ENCODE measurements at regions not wholly inside any gene's neighbourhood (a gene's known extent, or its start where the extent isn't known, plus 50 kb on each side); places are given as distances from the start of the nearest gene placed in this dataset.

- no peak for DNase-seq
- H3K4me1 ChIP-seq (ENCODE audit: low read depth), result no peaks in the 10 kb centered on the region
- H3K4me3 ChIP-seq, result no peak overlapping the region
- H3K36me3 ChIP-seq (ENCODE audit: low read depth), result no peaks in the 10 kb centered on the region
- intact Hi-C loops (cut with DNase I, micrococcal nuclease), result no loop called here
- no peak for TF ChIP-seq CTCF (IDR thresholded peaks at IDR 0.05)
- no peak for ATAC-seq
- no peaks in the 10 kb centered on the region for H3K9me3 ChIP-seq
Measured at GRCh38 chr20:7696311-7696710, 243.9 kb downstream of the HAO1 start.

GRCh38 chr20:7702141-7702540 lies 238.1 kb downstream of the HAO1 start:
- intact Hi-C loops (cut with DNase I, micrococcal nuclease), result no loop called here
- Histone ChIP-seq H3K4me3 (no peak overlapping the region), H3K36me3 (ENCODE audit: low read depth) (no peaks in the 10 kb centered on the region), H3K4me1 (ENCODE audit: low read depth) (no peaks in the 10 kb centered on the region), H3K9me3 (no peaks in the 10 kb centered on the region)
- ATAC-seq (no peak), DNase-seq (no peak)
- no peak for TF ChIP-seq CTCF (IDR thresholded peaks at IDR 0.05)

GRCh38 chr20:7703551-7703961 lies 236.7 kb downstream of the HAO1 start:
- Histone ChIP-seq H3K9me3 (no peaks in the 10 kb centered on the region), H3K36me3 (ENCODE audit: low read depth) (no peaks in the 10 kb centered on the region), H3K4me1 (ENCODE audit: low read depth) (no peaks in the 10 kb centered on the region), H3K4me3 (no peak overlapping the region)
- TF ChIP-seq CTCF (IDR thresholded peaks at IDR 0.05), result no peak
- no peak for DNase-seq
- intact Hi-C loops (cut with DNase I, micrococcal nuclease), result no loop called here
- no peak for ATAC-seq

- no peaks in the 10 kb centered on the region for H3K9me3 ChIP-seq
- ATAC-seq, result no peak
- intact Hi-C loops (cut with DNase I, micrococcal nuclease), result no loop called here
- H3K4me3 ChIP-seq, result no peak overlapping the region
- no peaks in the 10 kb centered on the region for H3K36me3 ChIP-seq (ENCODE audit: low read depth)
- DNase-seq, result no peak
- TF ChIP-seq CTCF (IDR thresholded peaks at IDR 0.05), result no peak
- no peaks in the 10 kb centered on the region for H3K4me1 ChIP-seq (ENCODE audit: low read depth)
Measured at GRCh38 chr20:7703996-7704395, 236.3 kb downstream of the HAO1 start.

- Histone ChIP-seq H3K4me1 (ENCODE audit: low read depth) (no peaks in the 10 kb centered on the region), H3K9me3 (no peaks in the 10 kb centered on the region), H3K36me3 (ENCODE audit: low read depth) (no peaks in the 10 kb centered on the region), H3K4me3 (no peak overlapping the region)
- intact Hi-C loops (cut with DNase I, micrococcal nuclease), result no loop called here
- DNase-seq (no peak), ATAC-seq (no peak)
- TF ChIP-seq CTCF (IDR thresholded peaks at IDR 0.05), result no peak
Measured at GRCh38 chr20:7708112-7708511, 232.1 kb downstream of the HAO1 start.

- no peak for ATAC-seq
- no peak overlapping the region for H3K4me3 ChIP-seq
- intact Hi-C loops (cut with DNase I, micrococcal nuclease), result no loop called here
- TF ChIP-seq CTCF (IDR thresholded peaks at IDR 0.05), result no peak
- H3K36me3 ChIP-seq (ENCODE audit: low read depth), result no peaks in the 10 kb centered on the region
- no peak for DNase-seq
- H3K4me1 ChIP-seq (ENCODE audit: low read depth), result no peaks in the 10 kb centered on the region
- H3K9me3 ChIP-seq, result no peaks in the 10 kb centered on the region
Measured at GRCh38 chr20:7708782-7709181, 231.5 kb downstream of the HAO1 start.
